ENCODE measurements at regions not wholly inside any gene's neighbourhood (a gene's known extent, or its start where the extent isn't known, plus 50 kb on each side); places are given as distances from the start of the nearest gene placed in this dataset.

- TF ChIP-seq EZH2 (IDR thresholded peaks at IDR 0.05; ENCODE audit: insufficient read depth, poor library complexity, severe bottlenecking) (no peak), EZH2phosphoT487 (IDR thresholded peaks at IDR 0.05; ENCODE audit: insufficient read depth, low read depth) (no peak)
Observed at GRCh38 chr11:92685049-92685448, 284.4 kb upstream of the MTNR1B start.

Data from GM23248 (cell line).